NCI-H2029 treated with DMSO at 0.1 percent for 48 hours (cell line): ENCODE measurements at regions not wholly inside any gene's neighbourhood (a gene's known extent, or its start where the extent isn't known, plus 50 kb on each side); places are given as distances from the start of the nearest gene placed in this dataset.
"Not testable (repeated sequence)": the region's sequence is repeated elsewhere in the genome, so short reads cannot be mapped to it uniquely, and the experiment has no call there.

Experiments
- DNase-seq: peaks from one replicate; lab custom pipeline; 2025; lab: John Stamatoyannopoulos, UW

DNA sequence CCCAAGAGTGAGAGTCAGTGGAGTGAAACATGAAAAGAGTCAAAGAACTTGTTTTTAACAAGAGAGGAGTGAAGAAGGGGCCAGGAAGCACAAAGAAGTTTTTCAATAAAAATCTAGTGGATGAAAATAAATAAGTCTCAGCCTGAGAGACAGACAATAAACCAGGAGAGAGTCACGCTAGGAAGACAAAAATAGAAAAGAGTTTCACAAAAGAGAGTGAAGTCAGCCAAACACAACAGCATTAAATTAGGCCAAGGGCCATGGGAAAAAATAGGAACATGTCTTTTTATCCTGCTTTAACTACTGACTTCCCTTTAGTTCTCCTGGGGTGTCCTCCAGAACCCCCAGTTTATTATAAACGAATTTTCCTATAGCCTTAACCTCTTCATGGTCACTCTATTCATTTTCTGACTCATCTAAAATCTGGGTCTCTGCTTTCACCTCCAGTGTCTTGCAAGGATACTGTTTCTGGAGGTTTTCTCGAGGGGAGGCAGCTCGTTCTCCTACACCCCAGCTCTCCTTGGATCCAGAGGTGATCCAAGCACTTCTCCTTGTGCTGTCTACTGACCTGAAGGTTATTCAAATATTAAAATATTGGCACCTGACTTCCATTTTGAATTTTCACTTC, 571.5 kb upstream of the PPP2R3A start:
- DNase-seq: no peak

DNA sequence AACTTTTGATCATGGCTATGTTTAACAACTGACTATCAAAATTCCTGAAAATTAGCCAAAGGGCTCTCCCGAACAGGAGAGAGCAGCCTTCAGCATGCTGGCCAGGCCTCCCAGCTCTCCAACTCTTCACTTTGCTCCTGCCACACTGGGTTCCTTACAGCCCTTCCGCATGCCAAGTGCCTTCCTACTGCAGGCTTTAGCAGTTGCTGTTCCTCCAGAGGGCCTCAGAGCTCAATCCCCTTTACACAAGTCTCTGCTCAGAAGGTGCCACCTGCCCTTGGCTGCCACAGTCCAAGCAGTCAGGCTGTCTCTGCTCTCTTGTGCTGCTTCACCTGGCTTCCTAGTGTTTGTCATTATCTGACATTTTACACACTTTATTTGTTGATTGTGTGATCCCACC, 553.1 kb upstream of the PPP2R3A start:
- DNase-seq: no peak

DNA sequence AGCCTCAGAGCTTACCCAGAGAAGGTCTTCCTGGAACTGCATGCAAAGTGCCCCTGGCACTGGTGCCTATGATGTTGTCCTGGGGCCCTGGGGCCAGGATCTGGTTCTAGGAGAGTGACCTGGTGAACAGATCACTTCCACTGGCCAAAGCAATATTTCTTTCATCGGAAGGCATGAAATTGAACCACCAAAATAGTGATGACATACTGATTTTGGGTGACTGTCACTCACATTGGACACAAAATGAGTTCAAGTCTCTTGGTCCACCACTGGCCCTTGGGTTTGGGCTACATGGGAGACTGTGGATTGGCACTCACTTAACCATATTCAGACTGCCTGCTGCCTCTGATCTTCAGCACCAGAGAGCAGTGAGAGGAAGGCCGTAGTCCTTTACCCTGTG, 549.3 kb upstream of the PPP2R3A start:
- no peak for DNase-seq

DNA sequence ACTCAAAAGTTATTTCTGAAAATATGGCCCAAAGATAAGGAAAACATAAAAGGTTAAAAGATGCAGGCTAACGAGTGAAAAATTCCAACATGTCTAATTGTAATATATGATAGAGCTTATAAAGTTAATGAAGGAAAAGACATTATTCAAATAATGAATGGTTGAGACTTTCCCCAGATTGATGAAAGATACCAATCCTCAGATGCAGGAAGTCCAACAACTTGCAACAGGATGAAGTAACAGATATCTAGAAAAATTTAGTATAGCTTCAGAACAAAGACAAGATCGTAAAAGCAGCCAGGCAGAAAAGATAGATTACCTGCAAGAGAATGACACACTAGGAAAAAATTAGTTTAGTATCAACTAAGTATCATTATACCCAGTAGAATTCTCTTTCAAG, 546.4 kb upstream of the PPP2R3A start:
- no peak for DNase-seq

DNA sequence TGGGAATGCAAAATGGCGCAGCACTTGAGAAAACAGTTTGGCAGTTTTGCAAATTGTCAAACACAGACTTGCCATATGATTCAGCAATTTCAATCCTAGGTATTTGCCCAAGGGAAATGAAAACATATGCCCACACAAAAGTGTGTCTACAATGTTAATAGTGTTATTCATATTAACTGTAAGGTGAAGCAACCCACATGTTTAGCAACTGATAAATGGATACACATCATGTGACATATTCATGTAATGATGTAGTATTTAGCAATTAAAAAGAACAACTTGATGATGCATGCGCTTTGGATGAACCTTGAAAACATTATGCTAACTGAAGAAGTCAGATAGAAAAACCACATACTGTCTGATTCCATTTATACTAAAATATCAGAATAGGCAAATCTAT, 539.0 kb upstream of the PPP2R3A start:
- no peak for DNase-seq

DNA sequence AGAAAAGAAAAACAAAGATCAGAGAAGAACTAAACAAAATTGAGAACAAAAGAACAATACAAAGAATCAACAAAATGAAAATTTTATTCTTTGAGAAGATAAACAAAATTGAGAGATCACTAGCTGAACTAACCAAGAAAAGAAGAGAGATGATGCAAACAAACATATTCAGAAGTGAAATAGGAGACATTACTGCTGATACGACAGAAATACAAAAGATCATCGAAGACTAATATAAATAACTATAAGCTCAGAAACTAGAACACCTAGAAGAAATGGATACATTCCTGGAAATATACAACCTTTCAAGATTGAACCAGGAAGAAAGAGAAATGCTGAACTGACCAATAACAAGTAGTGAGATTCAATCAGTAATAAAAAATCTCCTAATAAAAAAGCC, 533.1 kb upstream of the PPP2R3A start:
- DNase-seq: no peak

DNA sequence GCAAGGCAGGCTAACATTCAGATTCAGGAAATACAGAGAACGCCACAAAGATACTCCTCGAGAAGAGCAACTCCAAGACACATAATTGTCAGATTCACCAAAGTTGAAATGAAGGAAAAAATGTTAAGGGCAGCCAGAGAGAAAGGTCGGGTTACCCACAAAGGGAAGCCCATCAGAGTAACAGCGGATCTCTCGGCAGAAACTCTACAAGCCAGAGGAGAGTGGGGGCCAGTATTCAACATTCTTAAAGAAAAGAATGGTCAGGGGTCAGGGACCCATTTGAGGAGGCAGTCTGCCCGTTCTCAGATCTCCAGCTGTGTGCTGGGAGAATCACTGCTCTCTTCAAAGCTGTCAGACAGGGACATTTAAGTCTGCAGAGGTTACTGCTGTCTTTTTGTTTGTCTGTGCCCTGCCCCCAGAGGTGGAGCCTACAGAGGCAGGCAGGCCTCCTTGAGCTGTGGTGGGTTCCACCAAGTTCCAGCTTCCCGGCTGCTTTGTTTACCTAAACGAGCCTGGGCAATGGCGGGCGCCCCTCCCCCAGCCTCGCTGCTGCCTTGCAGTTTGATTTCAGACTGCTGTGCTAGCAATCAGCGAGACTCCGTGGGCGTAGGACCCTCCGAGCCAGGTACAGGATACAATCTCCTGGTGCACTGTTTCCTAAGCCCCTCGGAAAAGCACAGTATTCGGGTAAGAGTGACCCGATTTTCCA, 526.5 kb upstream of the PPP2R3A start:
- not testable (repeated sequence) for DNase-seq

DNA sequence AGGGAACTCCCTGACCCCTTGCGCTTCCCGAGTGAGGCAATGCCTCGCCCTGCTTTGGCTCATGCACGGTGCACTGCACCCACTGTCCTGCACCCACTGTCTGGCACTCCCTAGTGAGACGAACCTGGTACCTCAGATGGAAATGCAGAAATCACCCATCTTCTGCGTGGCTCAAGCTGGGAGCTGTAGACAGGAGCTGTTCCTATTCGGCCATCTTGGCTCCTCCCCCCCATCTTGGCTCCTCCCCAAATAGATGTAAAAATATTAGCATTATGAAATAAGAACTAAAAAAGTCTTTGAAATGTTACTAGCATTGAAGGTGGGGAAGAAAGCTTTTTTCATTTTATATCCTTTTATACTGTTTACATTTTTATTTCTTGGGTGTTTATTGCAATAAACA, 525.9 kb upstream of the PPP2R3A start:
- DNase-seq: peak; percentile 11

DNA sequence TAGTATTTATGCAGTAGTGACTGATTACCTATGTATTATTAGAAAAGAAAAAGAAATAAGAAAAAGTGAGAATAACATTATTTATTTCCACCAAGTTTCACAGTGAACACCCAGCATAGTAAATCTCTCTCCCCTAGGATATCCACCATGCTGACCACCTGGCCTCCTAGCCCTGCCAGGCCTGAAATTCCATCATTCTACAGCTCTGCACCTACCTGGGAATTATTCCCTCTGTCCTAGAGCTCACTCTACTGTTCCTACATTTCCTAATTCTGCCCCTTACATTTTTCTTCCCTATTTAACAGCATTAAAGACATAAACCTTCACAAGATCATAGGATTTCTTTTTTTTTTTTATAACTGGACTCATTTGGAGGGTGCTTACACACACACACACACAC, 525.3 kb upstream of the PPP2R3A start:
- DNase-seq: no peak

DNA sequence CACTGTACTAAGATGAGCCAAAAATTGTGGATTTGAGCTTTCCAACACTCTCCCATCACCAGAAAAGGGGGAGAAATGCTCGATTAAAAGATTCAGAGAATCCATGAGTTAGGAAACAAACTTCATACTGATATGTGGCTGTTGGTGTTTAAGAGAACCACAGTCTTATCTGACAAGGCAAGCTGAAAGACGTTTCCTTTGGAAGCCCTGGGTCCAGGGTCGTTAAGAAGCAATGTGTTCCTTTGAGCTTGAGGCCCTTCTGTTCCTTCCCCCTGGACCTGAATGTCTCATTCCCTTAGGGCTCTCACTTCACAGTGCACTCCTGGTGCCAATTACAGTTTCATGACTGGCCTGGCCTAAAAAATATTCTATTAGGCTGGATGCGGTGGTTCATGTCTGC, 524.8 kb upstream of the PPP2R3A start:
- no peak for DNase-seq

DNA sequence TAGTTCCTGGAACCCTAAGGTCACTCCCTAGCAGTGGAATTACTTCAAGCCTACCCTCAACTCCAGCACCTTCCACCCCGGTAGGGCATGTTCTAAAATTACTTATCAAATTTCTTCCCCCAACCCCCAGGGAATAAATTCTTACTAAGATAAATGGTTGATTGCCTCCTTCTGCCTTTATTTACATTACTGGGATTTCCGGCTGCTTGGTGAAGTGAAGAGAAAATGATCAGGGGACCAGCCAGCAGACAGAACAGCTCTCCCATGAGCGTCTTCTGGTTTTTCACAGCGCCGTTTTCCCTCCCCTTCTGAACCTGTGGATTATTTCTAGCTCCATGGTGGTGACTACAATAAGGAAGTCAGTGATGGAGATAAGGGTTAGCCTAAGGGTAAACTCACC, 521.5 kb upstream of the PPP2R3A start:
- no peak for DNase-seq

DNA sequence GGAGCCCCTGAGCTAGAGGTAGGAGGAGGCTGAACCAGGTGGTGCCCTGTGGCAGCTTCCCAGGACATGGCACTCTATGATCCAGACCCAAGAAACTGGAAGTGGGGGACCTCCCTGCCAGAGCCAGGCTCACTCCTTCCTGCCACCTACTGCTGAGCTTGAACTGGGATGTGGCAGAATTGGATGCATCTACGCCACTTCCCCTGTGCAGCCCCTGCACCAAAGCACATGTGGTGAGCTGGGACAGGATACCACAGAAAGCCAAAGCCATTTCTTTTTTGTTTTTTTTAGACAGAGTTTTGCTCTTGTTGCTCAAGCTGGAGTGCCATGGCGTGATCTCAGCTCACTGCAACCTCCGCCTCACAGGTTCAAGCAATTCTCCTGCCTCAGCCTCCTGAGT, 518.0 kb upstream of the PPP2R3A start:
- DNase-seq: no peak

DNA sequence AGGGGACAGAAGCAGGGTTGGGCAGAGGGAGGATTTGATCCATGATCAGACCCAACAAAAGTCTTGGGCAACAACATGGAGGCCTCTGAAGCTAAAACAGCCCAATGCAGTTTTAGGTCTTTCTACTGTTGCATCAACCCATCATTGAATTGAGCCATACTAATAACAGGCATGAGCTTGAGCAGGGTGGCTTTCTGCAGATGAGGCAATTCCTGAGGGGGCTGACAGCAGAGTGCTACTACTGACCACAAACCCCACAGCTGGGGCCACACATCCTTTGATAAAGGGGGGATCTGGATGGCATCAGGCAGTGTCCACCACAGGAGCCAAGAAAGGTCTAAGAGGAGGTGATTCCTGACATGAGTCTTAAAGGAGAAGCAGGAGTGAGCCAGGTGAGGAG, 517.0 kb upstream of the PPP2R3A start:
- DNase-seq: no peak

DNA sequence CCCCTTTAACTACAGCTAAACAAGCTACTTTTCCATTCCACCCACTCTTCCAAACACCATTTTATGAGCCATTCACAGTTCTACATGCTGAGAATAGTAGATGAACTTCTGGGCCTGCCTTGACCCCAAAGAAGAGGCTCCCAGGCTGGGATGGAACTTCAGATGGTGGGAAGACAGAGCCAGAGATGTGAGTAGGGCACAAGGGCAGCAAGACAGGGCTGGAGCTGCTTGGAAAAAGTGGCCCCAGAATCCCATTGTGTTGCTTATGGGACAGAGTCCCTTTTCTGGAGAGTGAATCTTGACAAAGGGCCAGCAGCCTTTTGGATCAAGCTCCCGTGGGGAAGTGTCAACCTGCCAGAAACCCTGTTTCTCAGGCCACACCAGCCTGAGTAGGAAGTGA, 516.5 kb upstream of the PPP2R3A start:
- no peak for DNase-seq

DNA sequence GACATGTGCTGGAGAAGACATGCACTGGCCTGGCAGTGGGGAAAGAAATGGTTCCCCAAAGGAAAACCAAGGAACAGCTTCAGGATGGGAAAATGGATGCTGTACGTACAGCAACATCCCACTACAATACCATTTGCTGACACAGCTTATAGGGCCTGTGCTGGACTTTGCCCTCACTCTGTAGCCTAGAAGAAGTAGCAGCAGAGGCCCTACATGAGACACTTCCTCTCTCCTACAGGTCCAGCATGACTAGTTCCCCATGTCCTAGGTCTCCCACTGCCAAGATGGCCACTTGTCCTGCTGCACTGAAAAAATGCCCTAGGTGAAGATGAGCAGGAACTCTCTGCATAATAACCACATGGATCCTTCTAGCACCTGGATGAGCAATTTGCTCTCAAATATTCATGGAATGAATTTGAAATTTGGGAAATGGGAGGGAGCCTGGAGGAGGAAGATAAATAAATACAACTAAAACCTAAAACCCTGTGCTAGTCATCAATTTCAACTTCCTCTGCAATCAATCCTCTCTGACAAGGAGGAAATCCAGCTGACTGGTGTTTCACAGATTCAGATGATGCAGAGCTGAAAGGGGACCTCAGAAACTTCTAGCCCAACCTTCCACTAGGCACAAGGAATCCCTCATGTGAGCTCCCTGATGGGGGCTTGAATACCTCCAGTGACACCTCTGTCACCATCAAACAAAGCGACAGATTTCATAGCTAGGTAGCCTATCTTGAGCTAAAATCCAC, 514.3 kb upstream of the PPP2R3A start:
- no peak for DNase-seq

DNA sequence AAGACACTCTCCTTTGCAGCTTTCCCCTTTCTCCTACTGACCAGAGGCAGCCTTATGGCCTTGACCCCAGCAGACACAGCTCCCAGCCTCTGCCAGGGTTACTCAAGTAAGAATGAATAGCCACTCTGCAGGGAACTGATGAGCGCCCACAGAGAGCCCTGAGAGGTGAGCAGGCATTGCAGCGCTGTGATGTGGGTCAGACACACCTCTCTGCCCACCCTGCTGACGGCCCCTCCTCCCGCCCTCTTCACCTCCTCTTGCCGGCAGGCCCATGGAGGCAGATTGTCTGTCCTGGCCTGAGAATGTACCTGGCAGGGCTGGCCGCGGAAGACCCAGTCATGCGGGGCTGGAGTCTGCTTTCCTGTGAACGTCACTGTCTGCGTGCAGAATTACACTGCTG, 512.6 kb upstream of the PPP2R3A start:
- no peak for DNase-seq

DNA sequence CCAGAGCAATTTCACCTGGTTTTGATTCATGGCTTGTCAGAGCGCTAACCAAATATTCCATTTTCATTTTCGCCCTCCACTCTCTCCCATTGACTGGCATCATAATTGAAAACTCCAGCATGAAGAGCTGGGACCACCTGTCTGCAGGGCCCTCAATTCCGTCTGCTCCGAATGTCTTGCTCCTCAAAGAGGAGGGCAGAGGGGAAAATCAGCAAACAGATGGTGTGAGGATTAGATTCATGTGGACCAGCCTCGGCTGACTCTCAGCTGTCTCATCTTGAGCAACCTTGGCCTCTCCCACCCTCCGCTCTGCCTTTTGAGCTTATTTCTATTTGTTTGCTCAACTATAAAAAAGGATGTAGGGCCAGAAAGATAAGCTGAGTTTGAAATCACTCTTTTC, 512.2 kb upstream of the PPP2R3A start:
- DNase-seq: no peak

DNA sequence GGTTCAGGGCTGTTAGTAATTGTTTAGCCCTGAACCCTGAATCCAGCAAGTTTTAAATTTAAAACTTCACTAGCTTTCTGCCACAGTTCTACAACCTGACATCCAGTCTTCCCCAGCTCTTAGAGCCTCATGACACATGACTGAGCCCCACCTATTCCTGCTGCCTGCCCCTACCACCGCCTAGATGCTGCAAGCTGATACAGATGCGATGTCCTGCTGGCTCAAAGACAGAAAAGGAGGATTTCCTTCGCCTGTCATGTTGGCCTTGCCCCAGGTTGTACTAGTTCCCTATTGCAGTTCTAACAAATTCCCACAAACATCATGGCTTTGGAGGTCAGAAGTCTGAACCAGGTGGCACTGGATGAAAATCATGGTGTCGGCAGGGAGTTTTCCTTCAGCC, 510.6 kb upstream of the PPP2R3A start:
- DNase-seq: no peak

DNA sequence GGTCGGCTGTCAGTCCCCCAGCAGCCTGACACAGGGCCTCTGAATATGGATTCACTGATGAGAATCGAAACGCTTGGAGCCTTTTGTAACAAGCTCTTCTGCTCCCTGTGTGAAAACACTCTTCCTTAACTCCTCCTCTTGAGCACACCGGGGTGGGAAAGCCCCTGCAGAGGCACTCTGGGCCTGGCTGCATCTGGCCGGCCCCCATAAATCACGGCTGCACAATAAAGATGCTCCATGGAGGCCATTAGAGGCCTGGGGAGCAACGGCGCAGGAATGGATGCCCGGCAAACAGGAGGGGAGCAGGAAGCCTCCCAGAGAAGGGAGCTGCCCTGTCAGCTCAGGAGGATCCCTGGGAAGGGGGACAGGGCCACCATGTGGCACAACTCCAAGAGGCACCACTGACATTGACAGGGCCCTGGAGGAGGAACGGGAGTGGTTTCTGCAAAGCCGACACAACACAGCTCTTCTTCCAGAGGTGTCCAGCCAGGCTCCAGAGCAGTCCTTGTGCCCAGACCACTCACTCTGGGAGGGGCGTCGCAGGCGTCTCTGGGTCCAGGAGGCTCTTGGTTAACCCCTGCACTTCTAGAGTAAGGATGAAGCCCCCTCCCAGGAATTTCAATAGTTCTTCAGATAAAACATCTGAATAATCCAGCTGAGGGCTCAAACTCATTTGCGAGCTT, 509.3 kb upstream of the PPP2R3A start:
- DNase-seq: no peak

DNA sequence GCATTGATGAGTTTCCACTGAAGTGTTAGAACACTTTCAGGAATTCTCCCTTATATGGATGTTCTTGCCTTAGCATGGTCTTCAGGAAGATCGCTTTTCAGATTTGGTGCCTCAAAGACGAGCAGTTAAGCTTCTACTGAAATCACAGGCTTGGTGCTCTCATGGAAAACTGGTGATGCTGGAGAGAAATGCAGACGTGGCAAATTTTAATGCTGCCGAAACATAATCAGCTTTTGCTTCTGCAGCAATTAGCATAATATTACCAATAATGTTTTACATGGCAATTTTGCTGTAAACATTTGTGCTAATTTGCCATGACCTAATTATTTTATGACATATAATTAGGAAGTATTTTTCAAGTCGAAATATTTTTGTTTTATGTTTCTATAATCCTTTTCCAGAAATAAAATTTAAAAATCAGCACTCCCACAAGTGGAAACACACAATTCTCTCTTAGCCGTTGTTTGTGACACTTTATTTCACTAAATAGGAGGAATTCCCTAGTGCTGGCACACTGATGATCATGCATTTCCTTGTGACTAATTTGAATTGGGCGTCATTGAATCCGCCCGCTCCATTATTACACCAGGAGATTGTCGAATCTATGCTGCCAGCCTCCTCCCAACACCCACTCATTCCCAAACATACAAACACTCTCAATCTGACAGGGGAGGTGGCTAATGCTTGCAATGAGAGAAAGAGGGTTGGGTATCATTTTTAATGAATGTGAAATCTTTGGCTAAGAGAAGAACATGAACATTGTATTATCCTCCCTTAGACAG, 506.8 kb upstream of the PPP2R3A start:
- no peak for DNase-seq

DNA sequence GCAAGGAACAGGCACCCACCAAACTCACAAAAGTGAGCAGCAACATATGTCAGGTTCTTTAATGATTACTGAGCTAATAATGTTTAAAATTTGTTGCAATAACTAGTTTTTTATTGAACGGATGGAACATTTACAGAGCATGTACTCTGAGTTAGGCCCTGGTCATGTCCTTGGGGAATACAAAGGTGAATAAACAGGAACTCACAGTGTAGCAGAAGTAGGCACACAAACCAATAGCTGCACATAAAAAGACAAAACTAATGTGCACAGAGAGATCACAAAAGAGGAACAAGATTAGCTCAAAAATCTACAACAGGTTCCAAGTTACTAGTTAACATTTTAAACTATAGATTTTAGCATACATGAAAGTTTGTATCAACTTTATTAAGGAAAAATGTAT, 505.3 kb upstream of the PPP2R3A start:
- DNase-seq: no peak

DNA sequence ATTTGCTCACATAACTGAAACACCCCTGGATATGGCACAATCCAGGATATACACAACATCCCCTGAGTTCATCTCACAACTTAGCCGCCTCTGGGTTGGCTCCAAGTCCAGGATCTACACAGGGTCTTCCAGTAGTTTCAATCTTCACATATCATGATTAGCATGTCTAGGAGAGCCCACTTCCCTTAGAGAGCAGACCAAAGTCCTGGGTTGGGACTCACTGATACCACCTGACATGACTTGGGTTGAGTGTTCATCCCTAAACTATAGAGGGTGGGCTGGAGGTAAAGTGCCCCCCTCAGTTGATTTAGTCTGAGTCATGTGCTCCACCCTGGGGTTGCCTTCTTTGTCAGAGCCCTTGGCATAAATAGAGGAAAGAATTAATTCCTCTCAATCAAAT, 493.6 kb upstream of the PPP2R3A start:
- no peak for DNase-seq
